ENCODE measurements at regions not wholly inside any gene's neighbourhood (a gene's known extent, or its start where the extent isn't known, plus 50 kb on each side); places are given as distances from the start of the nearest gene placed in this dataset.

- TF ChIP-seq CTCF (IDR thresholded peaks at IDR 0.05; ENCODE audit: low read depth, low read length) = no peak
- TF ChIP-seq MAX (IDR thresholded peaks at IDR 0.05; ENCODE audit: low read depth, low read length) = no peak
- TF ChIP-seq POLR2A (IDR thresholded peaks at IDR 0.05; ENCODE audit: extremely low read depth, insufficient read length) = no peak
Observed at GRCh38 chr22:34841331-34841771, 224.6 kb upstream of the ISX start.
